Astrocyte of the cerebellum (primary cell): ENCODE measurements at regions not wholly inside any gene's neighbourhood (a gene's known extent, or its start where the extent isn't known, plus 50 kb on each side); places are given as distances from the start of the nearest gene placed in this dataset.

Experiments used
- DNase-seq: peaks from one replicate; pipeline ENCODE4 v3.0.0-alpha.2; 2011; ENCODE audit warnings: low read depth
- H3K4me3 ChIP-seq: 2 replicates; pipeline ENCODE4 v1.5.1; 2011; ENCODE audit warnings: mild to moderate bottlenecking, low read depth, low read length, moderate library complexity
- CTCF ChIP-seq: IDR thresholded peaks from 2 replicates; pipeline ENCODE4 v1.5.1; 2012; ENCODE audit warnings: low read length, low read depth, moderate library complexity, mild to moderate bottlenecking; ENCODE audit errors: missing control alignments
- in situ Hi-C: cut with HindIII; loops from 2 replicates; pipeline ENCODE4 v1.10.0; 2017; ENCODE audit warnings: low sequenced_read_pairs

- no peak for TF ChIP-seq CTCF
- H3K4me3 ChIP-seq = no peak overlapping the region
- no peak for DNase-seq
- in situ Hi-C loops = no loop called here
Measured at GRCh38 chr9:126052791-126053190, 273.8 kb upstream of the MVB12B start.

GRCh38 chr9:126053913-126054312 is 272.7 kb upstream of the MVB12B start:
- DNase-seq = no peak
- no peak for TF ChIP-seq CTCF
- no peak overlapping the region for H3K4me3 ChIP-seq
- in situ Hi-C loops = no loop called here

GRCh38 chr9:126055381-126055985 is 271.1 kb upstream of the MVB12B start:
- in situ Hi-C loops = no loop called here
- peak; percentile 68 for DNase-seq
- TF ChIP-seq CTCF = no peak
- H3K4me3 ChIP-seq = no peak overlapping the region

- no peak for DNase-seq
- in situ Hi-C loops = no loop called here
- no peak overlapping the region for H3K4me3 ChIP-seq
- no peak for TF ChIP-seq CTCF
Measured at GRCh38 chr9:126056312-126057021, 270.2 kb upstream of the MVB12B start.

GRCh38 chr9:126057121-126057825 is 269.4 kb upstream of the MVB12B start:
- no peak for TF ChIP-seq CTCF
- DNase-seq = no peak
- H3K4me3 ChIP-seq = no peak overlapping the region
- in situ Hi-C loops = no loop called here

GRCh38 chr9:126058011-126058531 is 268.6 kb upstream of the MVB12B start:
- no peak overlapping the region for H3K4me3 ChIP-seq
- no peak for DNase-seq
- in situ Hi-C loops = no loop called here
- TF ChIP-seq CTCF = no peak
